Mesendoderm (in vitro differentiated cells): ENCODE measurements at regions not wholly inside any gene's neighbourhood (a gene's known extent, or its start where the extent isn't known, plus 50 kb on each side); places are given as distances from the start of the nearest gene placed in this dataset.

Experiments used
- DNase-seq: peaks from one replicate; pipeline ENCODE4 v3.0.0; 2013
- H2AK5ac ChIP-seq: 2 replicates; pipeline ENCODE4 v1.6.1; 2013; ENCODE audit warnings: low read length, inconsistent platforms
- H2BK120ac ChIP-seq: 2 replicates; pipeline ENCODE4 v1.6.1; 2013; ENCODE audit warnings: low read depth, mild to moderate bottlenecking, low read length, moderate library complexity, mixed read lengths
- H2BK15ac ChIP-seq: replicated peaks from 2 replicates; pipeline ENCODE4 v1.6.1; 2013; ENCODE audit warnings: low read depth, mild to moderate bottlenecking, moderate library complexity
- H2BK5ac ChIP-seq: 2 replicates; pipeline ENCODE4 v1.6.1; 2013; ENCODE audit warnings: low read length, inconsistent platforms
- H3K18ac ChIP-seq: 2 replicates; pipeline ENCODE4 v1.6.1; 2013; ENCODE audit warnings: mild to moderate bottlenecking, low read length, mixed read lengths
- H3K23ac ChIP-seq: one replicate; pipeline ENCODE4 v1.6.1; 2013; ENCODE audit warnings: low read length
- H3K27ac ChIP-seq: 2 replicates; pipeline ENCODE4 v1.5.1; 2013; ENCODE audit warnings: low read depth, mild to moderate bottlenecking, inconsistent platforms, low read length, moderate library complexity
- H3K27me3 ChIP-seq: 2 replicates; pipeline ENCODE4 v1.6.1; 2013; ENCODE audit warnings: low read length, control low read depth, mild to moderate bottlenecking, inconsistent platforms; ENCODE audit not compliant: insufficient read depth, poor library complexity
- H3K36me3 ChIP-seq: 2 replicates; pipeline ENCODE4 v1.6.1; 2013; ENCODE audit warnings: low read length, inconsistent platforms; ENCODE audit not compliant: control insufficient read depth, insufficient read depth
- H3K4ac ChIP-seq: one replicate; pipeline ENCODE4 v1.6.1; 2013; ENCODE audit warnings: low read depth, mild to moderate bottlenecking, low read length, moderate library complexity
- H3K4me1 ChIP-seq: 2 replicates; pipeline ENCODE4 v1.6.1; 2013; ENCODE audit warnings: low read depth, low read length, inconsistent platforms; ENCODE audit not compliant: control insufficient read depth
- H3K4me2 ChIP-seq: 2 replicates; pipeline ENCODE4 v1.6.1; 2013; ENCODE audit warnings: low read length
- H3K4me3 ChIP-seq: 2 replicates; pipeline ENCODE4 v1.5.1; 2013; ENCODE audit warnings: mild to moderate bottlenecking, low read length
- H3K56ac ChIP-seq: one replicate; pipeline ENCODE4 v1.6.1; 2013; ENCODE audit warnings: low read length
- H3K79me1 ChIP-seq: 2 replicates; pipeline ENCODE4 v1.6.1; 2013; ENCODE audit warnings: low read length, inconsistent platforms
- H3K79me2 ChIP-seq: 2 replicates; pipeline ENCODE4 v1.6.1; 2013; ENCODE audit warnings: mild to moderate bottlenecking, low read length; ENCODE audit not compliant: control insufficient read depth, insufficient read depth
- H3K9ac ChIP-seq: 2 replicates; pipeline ENCODE4 v1.6.1; 2013; ENCODE audit warnings: low read length, inconsistent platforms
- H4K5ac ChIP-seq: one replicate; pipeline ENCODE4 v1.6.1; 2013; ENCODE audit warnings: low read length
- H4K8ac ChIP-seq: one replicate; pipeline ENCODE4 v1.6.1; 2013; ENCODE audit warnings: low read depth, mild to moderate bottlenecking, control low read depth, low read length, moderate library complexity
- WGBS: extraction: QIAGEN DNeasy Blood & Tissue Kit; methylation state at CpG from one replicate; pipeline ENCODE4 v1.1.7; 2013; ENCODE audit warnings: low lambda C conversion rate, missing lambda C conversion rate; ENCODE audit not compliant: insufficient coverage; ENCODE audit errors: extremely low coverage; 5-methylcytosine and 5-hydroxymethylcytosine counted together

DNA sequence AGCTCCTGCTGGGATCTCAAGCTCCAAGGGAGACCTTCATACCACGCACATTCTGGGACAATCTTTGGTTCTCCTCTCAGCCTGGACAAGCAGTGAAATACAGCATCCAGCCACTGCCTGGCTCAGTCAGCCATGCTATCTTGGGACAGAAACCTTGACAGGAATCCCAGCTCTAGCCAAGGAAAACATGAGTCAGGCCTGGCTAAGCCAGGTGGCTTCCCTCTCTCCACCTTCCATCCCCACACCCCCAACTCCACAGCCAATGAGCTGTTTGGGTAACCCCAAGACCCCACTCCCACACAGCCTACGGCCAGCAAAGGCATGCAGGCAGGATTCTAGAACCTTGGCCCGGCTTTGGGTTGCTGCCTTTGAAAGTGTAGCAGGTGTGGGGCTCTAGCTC, 64.9 kb downstream of the MCFD2 start:
- Histone ChIP-seq H2BK120ac (no peak overlapping the region), H3K9ac (no peak overlapping the region), H3K23ac (no peak overlapping the region), H3K4me1 (no peaks in the 10 kb centered on the region), H3K4me2 (no peak overlapping the region), H2BK15ac (no peak overlapping the region), H3K36me3 (no peaks in the 10 kb centered on the region), H3K56ac (no peak overlapping the region), H3K27ac (no peak overlapping the region), H2AK5ac (no peak overlapping the region), H3K18ac (no peak overlapping the region), H3K4me3 (no peak overlapping the region), H4K5ac (no peak overlapping the region), H3K4ac (no peak overlapping the region), H3K79me2 (no peaks in the 10 kb centered on the region), H4K8ac (no peak overlapping the region), H3K79me1 (no peaks in the 10 kb centered on the region), H3K27me3 (no peaks in the 10 kb centered on the region), H2BK5ac (no peak overlapping the region)
- no CpG with 5 or more reads among the region's 3 CpGs for WGBS
- no peak for DNase-seq

DNA sequence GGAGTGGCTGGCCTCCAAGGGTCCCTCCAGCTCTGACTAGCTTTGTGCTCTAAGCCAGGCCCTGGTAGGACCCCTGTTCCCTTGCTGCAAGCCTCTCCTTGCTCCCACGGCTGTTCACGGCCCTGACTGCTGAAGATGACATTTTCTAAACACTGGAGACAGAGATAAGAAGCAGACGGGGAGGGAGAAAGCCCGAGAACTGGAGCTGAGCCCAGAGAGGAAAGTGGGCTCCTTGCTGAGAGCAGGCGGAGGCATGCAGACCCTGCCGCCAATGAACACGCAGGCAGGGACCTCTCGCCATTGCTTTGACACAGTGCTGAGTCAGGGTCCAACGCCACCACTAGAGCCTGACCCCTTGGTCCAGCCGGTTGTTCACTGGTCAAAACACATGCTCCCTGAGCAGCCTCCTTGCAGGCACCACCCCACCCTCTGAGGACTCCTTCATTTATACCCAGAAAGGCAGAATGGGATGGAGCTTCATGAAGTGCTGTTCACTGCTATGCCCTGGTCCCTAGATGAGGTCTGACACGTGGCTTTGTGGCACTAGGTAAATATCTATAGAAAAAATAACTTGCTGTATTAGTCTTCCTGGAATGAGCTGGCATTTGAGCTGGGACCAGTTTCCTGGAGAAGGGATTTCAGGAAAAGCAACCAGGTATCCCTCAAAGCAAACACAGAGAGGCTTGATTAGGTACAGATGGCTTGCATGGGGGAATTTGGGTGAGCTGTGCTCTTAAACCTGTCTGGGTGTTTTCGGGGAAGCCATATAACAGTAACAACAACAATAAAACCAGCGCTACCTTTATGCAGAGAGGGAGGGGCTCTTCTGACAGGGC, 65.7 kb downstream of the MCFD2 start:
- Histone ChIP-seq H3K79me1 (no peaks in the 10 kb centered on the region), H2BK120ac (no peak overlapping the region), H3K79me2 (no peaks in the 10 kb centered on the region), H3K56ac (no peak overlapping the region), H3K4me3 (no peak overlapping the region), H4K8ac (no peak overlapping the region), H3K4me2 (no peak overlapping the region), H3K27ac (no peak overlapping the region), H3K4me1 (no peaks in the 10 kb centered on the region), H4K5ac (no peak overlapping the region), H3K27me3 (no peaks in the 10 kb centered on the region), H2AK5ac (no peak overlapping the region), H3K4ac (no peak overlapping the region), H3K9ac (no peak overlapping the region), H3K18ac (no peak overlapping the region), H3K36me3 (no peaks in the 10 kb centered on the region), H2BK5ac (no peak overlapping the region), H2BK15ac (no peak overlapping the region), H3K23ac (no peak overlapping the region)
- WGBS: no CpG with 5 or more reads among the region's 13 CpGs
- DNase-seq: no peak

DNA sequence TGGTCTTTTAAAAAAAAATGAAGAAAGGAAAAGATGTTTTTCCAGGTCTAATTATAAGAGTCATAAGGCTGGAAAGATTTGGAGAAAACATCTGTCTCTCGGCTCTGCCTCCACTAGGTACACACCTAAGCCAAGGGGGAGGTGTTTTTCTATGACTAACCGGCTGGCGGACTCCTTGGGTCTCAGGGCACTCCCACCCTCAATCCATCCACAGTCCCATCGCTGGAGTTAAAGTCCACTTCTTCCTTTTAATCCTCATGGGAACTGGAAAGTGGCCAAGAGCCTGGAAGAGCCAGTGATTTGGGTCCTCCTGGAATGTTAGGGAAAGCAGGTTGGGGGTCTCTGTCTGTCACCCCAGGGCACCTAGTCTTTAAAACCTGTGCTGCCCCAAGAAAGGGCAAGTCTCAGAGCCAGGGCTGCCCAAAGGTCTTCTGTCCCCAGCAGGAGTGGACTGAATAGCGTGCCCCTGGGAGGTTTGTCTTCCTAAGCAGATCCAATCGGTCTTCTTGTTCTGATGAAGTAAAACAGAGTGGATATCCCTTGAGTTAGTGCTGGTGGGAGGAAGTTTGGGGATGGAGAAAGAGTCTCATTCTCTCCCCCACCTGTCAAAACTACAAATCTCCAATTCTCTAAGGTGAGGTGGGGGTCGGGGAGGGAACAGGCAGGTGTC, 66.4 kb downstream of the MCFD2 start:
- H3K4me2 ChIP-seq: no peak overlapping the region
- H3K27ac ChIP-seq: no peak overlapping the region
- H2BK120ac ChIP-seq: no peak overlapping the region
- WGBS: no CpG with 5 or more reads among the region's 7 CpGs
- H4K5ac ChIP-seq: no peak overlapping the region
- H3K4ac ChIP-seq: no peak overlapping the region
- no peak overlapping the region for H2BK5ac ChIP-seq
- no peak overlapping the region for H3K9ac ChIP-seq
- no peaks in the 10 kb centered on the region for H3K36me3 ChIP-seq
- H3K27me3 ChIP-seq: no peaks in the 10 kb centered on the region
- no peak overlapping the region for H4K8ac ChIP-seq
- H3K79me1 ChIP-seq: no peaks in the 10 kb centered on the region
- no peak overlapping the region for H3K18ac ChIP-seq
- H2BK15ac ChIP-seq: no peak overlapping the region
- no peak for DNase-seq
- no peaks in the 10 kb centered on the region for H3K79me2 ChIP-seq
- no peak overlapping the region for H3K56ac ChIP-seq
- no peak overlapping the region for H3K23ac ChIP-seq
- no peak overlapping the region for H3K4me3 ChIP-seq
- H2AK5ac ChIP-seq: no peak overlapping the region
- no peaks in the 10 kb centered on the region for H3K4me1 ChIP-seq

- Histone ChIP-seq H3K4me3 (no peak overlapping the region), H3K4me1 (no peaks in the 10 kb centered on the region), H2BK5ac (no peak overlapping the region), H2BK120ac (no peak overlapping the region), H2AK5ac (no peak overlapping the region), H3K56ac (no peak overlapping the region), H3K27ac (no peak overlapping the region), H4K5ac (no peak overlapping the region), H3K36me3 (no peaks in the 10 kb centered on the region), H3K27me3 (no peaks in the 10 kb centered on the region), H3K79me2 (no peaks in the 10 kb centered on the region), H2BK15ac (no peak overlapping the region), H3K4me2 (no peak overlapping the region), H4K8ac (no peak overlapping the region), H3K79me1 (no peaks in the 10 kb centered on the region), H3K9ac (no peak overlapping the region), H3K23ac (peak overlapping the region; percentile 39), H3K4ac (no peak overlapping the region), H3K18ac (no peak overlapping the region)
- no CpG with 5 or more reads among the region's 5 CpGs for WGBS
- DNase-seq: no peak
Measured at GRCh38 chr2:46848447-46848846, 67.2 kb downstream of the MCFD2 start.

- H3K56ac ChIP-seq: no peak overlapping the region
- H3K27ac ChIP-seq: no peak overlapping the region
- no peak overlapping the region for H3K9ac ChIP-seq
- H3K79me2 ChIP-seq: no peaks in the 10 kb centered on the region
- no peak overlapping the region for H3K4me3 ChIP-seq
- H3K4me1 ChIP-seq: no peaks in the 10 kb centered on the region
- no peak overlapping the region for H2AK5ac ChIP-seq
- no peak overlapping the region for H3K4me2 ChIP-seq
- H3K18ac ChIP-seq: no peak overlapping the region
- H4K5ac ChIP-seq: no peak overlapping the region
- H3K27me3 ChIP-seq: no peaks in the 10 kb centered on the region
- H3K79me1 ChIP-seq: no peaks in the 10 kb centered on the region
- WGBS: no CpG with 5 or more reads among the region's 5 CpGs
- H3K4ac ChIP-seq: no peak overlapping the region
- H2BK15ac ChIP-seq: no peak overlapping the region
- H4K8ac ChIP-seq: no peak overlapping the region
- H3K23ac ChIP-seq: no peak overlapping the region
- no peaks in the 10 kb centered on the region for H3K36me3 ChIP-seq
- H2BK120ac ChIP-seq: no peak overlapping the region
- DNase-seq: no peak
- no peak overlapping the region for H2BK5ac ChIP-seq
Measured at GRCh38 chr2:46847726-46848412, 67.7 kb downstream of the MCFD2 start.
